ENCODE measurements at regions not wholly inside any gene's neighbourhood (a gene's known extent, or its start where the extent isn't known, plus 50 kb on each side); places are given as distances from the start of the nearest gene placed in this dataset.

DNA sequence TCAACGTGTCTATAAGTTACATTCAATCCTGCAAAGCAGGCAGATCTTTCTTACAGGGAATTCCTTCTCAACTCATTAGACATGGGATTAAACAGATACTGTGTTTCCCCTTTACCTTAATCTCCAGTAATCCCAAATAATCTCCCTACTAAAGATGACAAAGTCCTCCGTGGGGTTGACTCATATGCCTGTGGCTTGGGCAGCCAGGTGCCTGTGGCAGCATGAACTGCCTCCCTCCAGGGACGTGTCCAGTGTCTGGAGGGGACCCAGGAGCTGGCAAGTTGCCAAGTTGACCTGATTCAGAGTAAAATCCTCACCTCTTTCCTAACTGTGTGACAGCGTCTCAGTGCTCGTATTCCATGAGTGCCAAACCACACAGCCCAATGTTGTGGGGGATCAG lies 94.6 kb upstream of the PTCH1 start:
- DNase-seq: no peak

DNA sequence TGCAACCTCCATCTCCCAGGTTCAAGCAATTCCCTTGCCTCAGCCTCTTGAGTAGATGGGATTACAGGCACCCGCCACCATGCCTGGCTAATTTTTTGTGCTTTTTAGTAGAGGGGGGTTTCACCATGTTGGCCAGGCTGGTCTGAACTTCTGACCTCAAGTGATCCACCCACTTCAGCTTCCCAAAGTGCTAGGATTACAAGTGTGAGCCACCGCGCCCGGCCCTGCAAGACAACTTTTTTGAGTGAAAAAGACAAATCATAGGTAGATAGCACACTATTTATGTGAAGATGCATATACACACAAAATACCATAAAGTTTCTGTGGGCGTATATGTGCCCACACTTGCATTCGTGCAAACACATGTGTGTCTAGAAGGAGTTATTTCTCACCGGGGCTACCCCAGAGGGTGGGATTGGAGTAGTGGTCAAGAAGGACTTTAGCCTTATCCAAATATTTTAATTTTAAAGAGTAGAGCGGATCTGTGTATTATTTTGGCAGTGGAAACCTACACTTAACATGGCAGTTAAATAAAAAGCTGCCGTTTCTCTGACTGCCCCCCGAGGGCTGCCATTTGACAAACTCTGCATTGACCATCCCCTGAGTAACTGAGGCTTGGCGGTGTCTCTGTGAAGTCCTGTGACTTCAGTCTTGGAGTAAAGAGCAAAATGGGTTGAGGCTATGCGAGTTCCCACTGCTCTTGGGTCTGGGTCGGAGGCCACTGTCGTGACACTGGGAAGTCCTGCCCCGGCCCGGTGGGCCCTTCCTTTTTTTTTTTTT lies 93.4 kb upstream of the PTCH1 start:
- no peak for DNase-seq

DNA sequence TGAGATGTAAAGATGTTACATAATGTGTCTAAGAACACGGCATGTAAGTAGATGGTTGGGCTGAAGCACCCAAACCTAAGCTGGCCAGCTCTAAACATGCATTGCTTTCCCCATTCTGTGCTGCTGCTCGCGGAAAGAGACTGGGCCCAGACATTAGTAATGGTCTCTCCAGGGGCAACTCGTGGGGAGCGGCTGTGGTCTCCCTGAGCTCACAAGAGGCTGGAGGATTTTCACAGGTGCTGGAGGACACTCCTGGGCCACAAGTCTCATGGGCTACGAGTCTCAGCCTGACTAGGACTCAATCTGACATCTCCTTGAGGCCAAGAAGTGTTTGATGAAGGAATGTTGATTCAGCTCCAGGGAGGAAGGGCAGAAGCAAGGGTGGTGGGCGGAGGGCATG lies 92.7 kb upstream of the PTCH1 start:
- DNase-seq: no peak

DNA sequence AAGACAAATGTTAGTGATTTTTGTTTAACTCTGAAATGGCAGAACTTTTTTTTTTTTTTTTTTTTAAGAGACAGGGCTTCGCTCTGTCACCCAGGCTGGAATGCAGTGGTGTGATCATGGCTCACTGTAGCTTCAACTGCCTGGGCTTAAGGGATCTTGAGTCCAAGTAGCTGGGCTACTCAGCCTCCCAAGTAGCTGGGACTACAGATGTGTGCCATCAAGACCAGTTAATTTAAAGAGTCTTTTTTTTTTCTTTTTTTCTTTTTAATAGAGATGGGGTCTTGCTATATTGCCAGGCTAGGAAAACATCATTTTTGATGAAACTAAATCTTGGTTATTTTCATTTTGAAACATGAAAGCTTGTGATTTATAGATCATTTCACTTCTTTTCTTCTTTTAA lies 91.6 kb upstream of the PTCH1 start:
- no peak for DNase-seq

DNA sequence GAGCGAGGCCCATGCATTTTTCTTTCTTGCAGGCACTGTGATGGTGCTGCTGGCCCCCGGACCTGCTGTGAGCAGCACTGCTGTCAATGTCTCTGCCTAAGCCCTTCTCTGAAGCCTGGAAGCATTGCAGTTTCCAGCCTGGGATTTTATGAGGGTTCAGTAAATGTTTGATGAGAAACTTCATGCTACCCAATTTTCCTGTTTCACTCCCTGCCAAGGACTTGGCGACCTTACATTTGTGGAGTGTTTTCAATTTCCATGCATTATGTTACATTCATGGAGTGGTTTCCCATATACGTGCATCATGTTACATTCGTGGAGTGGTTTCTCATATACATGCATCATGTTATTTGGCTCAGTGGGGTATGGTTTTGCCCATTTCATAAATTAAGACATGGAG lies 90.7 kb upstream of the PTCH1 start:
- no peak for DNase-seq

DNA sequence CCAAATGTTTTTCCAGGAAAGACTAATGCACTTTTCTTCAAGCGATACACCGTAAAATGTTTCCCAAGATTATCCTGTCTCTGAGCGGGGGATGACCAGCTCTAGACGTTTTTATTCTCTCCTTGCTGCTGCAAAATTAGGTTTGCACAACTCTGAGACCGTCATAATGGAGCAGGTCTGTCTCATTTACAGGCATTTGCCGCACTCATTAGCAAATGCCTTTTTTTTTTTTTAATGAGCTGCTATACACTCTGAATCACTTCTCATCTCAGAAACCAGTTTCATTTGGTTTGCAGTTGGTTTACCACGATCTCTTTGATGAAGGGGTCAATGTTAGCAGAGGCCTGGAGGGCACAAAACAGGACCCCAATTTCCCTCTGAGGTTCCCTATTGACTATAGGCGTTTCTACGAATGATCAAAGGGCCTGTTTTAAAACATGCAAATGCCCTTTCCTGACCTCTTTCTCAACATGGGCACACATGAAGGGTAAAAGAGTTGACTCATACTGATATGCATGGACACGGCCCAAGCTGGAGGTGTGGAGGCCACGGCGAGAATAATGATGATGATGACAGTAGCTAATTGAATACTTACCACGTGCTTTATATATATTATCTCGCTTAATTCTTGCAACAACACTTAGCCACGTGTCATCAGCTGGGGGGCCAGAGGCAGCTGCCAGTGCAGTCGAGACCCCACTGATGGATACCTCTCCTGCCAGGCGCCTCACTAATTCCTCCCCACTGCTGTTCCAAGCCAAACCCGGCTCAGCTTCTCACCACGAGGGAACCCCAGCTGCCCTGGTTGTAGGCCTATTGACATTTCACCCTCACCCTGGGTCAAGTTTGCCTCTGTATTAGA lies 89.9 kb upstream of the PTCH1 start:
- DNase-seq: no peak

DNA sequence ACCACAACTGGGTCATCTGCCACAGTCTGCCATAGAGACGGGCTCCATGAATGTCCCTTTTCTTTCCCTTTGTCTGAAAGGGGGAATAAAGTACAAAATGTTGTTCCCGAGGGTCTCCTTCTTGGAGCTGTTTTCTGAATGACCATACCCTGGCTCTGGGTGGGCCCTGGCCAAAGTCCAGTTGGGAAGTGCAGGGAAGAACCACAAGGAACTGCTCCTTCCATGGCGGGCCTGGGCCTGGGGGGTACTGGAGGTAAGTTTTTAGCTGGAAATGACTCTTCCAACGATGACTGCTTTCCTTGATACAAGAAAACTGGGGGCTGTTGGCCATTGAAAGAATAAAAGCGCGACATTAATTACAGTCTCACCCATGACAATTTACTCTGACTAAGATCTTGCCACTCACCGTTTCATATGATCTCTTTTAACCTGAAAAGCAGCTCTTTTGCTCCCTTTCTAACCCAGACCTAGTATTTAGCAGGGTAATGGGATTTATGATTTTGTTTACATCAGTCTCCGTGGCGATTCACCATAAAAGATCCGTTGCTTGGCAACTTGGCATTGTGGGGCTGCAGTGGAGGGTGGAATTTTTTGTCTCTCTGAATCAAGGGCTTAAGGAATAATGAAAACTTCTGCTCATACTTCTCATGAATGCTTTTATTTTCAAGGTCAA lies 89.2 kb upstream of the PTCH1 start:
- no peak for DNase-seq

DNA sequence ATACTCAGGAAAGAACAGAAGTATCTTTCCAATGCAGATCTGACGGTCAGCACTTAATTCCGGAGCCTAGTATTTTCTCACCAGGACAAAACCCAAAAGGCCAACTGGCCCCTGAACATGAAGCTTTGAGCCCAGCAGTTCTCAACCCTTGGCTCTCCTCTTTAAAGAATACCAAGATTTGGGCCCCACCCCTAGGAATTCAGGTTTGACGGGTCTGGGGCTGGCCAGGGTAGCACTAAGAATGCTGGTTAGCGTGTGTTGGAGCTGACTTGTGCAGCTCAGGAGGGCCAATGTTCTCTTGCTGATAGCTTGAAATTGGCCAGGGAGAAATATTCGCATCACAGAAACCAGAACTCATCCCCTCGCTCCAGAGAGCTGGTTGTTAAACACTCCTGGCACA lies 88.3 kb upstream of the PTCH1 start:
- DNase-seq: no peak

DNA sequence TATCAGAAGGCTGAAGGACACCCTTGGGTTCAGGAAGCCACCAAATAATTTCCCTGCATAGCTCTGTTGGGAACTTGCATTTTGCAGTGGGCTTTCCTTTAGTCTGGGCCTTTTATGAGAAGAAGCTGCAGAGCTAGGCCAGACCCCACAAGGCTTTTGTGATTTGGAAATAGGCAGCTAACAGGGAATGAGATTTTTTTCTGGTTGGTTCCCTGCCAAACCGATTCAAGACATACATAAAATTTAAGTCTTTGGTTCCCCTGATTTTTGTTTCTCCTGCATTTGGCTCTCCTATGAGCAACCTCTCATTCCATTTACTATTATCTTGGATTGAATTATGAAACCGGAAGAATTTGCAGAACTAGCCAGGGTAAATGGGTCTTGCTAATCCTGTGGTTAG lies 81.5 kb upstream of the PTCH1 start:
- no peak for DNase-seq

DNA sequence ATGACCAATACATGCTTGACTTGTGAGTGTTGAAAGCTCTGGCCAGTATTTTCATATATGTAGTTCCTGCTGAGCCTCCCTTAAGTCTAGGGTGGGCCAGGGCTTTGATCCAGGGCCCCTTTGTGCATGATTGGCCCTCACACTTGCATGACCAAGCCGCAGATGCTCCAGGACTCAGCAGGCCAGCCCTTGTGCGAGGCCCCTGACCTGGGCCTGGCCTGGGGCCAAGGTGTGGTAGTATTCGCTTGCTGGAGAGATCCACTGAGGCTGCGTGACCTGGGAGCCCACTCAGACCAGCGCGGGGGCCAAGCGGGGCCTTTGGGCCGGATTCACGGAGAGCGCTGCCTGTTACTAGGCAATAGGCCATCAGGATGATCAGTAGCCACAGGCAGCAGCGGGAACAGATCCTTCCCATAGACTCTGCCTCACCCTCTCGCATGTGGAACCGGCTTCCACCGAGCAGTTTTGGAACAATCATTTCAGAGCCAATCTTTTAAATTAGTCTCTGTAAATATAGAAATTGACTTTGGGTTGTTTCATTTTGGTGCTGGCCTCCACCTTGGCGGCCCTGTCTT lies 79.0 kb upstream of the PTCH1 start:
- no peak for DNase-seq

DNA sequence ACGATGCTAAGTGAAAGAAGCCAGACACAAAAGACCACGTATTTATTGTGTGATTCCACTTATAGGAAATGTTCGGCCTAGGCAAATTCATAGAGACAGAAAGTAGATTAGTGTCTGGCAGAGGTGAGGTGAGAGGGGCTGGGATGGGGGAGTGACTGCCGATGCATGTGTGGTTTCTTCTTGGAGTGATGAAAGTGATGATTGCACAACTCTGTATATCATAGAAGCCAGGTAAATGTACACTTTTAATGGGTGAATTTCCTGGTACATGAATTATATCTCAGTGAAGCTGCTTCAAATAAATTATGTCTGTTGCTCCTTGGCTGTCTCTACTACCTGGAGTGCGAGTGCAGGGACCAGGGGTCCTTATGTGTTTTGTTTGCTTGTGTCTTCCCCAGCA lies 76.2 kb upstream of the PTCH1 start:
- no peak for DNase-seq

DNA sequence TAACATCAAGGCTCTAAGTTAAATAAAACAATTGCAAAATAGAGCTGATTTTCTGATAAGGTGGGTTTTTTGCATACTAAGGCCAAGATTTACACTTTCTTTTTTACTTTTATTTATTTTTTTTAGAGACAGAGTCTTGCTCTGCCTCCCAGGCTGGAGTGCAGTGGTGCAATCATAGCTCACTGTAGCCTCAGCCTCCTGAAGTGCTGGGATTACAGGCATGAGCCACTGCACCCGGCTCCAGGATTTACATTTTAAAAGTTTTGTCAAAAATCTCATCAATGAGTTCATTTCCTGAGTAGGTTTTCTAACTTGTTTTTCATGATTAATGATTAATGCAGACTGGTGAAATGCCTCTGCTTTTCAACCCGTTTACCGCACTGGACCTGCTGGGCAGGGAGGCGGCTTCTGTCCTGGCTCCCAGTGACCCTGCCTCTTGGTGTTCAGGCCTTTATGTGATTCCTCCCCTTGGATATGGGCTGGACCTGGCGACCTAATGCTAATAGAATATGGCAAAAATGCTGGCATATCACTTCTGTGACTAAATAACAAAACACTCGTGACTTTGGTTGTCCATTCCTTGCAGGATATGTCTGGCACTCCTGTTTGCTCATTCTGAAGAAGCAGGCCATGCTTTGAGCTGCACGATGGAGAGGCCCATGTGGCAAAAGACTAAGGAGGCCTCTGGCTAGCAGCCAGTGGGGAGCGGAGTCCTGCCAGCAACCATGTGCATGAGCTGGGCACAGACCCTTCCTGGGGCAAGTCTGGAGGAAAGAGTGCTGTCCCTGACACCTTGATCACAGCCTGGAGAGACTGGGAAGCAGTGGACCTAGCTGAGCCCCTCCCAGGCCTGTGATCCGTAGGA lies 72.2 kb upstream of the PTCH1 start:
- DNase-seq: no peak

DNA sequence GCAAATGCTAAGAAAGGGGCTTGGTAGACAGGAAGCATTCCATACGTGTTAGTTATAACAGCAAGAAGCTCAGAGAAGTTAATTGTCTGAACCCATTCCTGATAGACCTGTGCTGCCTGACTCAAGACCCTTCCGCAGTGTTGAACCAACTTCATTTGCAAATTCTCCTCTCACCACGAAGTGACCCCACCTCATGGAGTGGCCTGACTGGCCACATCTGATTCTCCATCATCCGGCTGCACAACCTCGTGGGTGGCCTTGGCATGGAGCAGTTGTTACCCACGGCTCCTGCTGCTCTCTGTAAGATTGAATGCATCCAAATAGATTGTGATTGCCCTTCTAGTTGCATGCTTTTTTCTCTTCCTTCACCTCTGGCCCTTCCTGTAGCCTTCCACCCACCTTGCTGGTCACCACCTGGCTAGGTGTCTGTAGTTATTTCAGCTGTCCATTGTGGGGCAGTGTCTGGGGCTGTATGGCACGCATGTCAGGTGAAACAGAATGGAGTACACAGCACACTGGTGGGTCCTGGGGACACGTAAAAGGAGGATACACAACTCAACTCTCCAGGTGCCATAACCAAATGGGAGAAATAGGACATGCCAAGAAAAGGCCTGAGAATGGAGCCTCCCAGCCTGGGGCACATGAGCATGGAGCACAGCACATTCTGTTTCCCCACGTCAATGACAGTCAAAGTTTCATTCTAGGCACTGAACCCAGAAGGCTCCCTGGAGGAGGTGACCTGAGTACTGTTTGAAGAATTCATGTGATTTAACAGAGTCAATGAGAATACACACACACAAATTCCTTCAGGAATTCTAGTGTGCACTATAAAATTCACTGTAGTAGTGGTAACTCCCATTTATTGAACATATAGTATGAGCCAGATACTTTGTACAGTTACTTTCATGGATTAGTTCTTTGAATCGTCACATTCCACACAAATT lies 70.5 kb upstream of the PTCH1 start:
- DNase-seq: no peak

DNA sequence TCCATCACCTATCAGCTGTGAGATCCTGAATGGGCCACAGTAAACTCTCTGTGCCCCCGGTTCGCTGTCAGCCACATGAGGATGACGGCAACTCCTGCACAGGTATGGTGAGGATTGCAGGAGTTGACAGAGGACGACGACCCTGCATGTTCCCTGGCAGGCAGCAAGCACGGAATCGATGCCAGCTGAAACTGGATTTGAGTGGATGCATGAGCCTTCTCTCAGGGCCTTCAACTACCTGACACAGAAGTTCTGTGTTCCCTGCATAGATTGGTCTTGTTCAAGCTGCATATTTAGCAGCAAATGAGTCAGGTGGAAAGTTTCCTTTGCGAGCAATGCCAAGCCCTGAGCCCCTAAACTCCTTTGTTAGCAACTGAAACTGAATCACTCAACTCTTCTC lies 69.6 kb upstream of the PTCH1 start:
- no peak for DNase-seq

DNA sequence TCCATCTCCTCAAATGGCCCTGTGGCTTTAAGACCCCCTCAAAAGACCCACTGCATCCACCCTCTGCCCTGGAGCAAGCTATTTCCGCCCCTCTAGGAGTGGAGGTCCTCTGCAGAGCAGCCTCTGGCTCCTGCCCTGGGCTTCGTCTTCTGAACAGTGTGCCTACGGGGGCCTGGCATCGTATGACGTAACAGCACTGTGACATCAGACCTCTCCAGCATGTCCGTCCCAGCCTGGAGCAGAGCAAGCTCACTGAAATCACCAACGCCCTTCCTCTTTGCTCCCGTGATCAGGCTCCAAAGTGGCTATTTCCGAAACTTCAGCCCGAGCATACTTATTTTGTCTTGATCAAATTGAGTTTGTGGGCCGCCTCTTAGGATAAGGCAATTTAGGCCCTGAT lies 69.1 kb upstream of the PTCH1 start:
- no peak for DNase-seq

DNA sequence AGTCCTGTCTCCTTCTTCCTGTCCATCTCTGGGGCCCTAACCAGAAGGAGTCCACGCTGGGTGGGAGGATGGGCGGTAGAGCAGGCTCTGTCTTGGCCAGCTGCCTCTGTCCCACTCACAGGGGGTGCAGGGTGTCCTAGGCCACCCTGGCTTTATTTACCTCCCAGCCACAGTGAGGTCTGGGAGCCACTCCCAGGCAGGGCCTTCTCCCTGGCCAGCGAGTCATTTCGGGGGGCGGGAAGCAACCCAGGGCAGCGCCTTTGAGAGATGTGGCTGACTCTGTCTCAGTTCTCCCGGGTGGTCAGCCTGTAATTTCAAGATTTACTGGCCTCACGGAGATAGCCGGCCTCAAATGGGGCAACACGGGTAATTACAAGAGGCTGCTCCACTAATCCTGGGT lies 67.4 kb upstream of the PTCH1 start:
- no peak for DNase-seq

DNA sequence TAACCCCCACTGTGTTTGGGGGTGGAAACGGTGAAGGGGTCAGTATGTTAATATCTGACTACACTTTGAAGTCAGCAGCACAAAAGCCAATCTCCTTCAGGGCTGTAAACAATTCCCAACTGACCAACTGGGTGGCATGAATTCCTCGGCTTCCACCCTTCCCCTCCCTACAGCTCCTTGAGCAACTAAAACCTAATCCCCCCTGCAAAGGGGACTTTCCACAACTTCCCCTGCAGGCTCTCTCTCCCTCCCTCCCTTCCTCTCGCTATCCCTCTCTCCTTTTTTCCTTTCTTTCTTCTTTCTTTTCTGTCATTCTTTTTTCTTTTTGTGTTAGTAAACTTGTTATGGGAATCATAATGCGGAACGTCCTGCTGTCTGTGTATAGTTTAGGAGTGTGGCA lies 65.1 kb upstream of the PTCH1 start:
- no peak for DNase-seq

DNA sequence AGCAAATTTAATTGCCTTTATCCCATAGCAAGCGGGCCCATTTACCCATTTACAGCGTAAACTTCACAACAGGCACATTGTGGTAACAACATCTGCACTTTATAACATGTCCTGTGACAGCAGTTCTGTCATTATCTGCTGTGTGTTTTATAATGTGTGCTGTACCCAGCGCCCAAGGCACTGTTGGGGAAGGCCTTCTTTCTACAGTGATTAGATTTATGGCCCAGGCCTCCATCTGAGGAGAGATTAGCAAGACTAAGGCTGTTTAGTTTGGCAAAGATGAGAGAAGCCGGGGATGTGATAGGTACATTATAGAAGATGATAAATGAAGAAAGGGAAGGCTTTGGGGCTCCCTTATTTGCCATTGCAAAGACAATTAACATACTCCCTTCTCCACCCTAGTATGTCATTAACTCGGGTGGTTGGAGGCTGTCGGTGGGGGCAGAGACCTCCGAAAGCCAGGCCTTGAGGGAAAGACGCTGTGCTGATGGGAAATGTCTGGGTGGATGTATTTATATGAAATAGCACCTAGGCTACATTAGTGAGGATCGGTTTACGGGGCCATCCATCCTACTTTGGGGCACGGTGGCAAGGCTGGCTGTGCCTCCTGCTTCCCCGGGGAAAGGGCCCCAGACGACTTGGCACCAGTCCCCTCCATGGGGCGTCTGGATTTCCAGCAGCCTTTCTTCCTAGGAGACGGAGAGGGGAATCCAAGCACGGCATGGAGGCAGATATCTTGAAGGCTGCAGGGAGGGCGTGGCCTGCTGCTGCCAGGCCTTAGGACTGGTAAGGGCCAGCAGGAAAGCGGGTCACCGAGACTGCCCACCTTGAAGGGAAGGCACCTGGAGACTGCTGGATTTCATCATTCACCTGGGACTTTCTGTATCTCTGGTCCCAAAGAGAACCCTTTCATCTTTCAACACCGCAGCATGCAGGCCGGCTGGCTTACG lies 64.3 kb upstream of the PTCH1 start:
- no peak for DNase-seq

DNA sequence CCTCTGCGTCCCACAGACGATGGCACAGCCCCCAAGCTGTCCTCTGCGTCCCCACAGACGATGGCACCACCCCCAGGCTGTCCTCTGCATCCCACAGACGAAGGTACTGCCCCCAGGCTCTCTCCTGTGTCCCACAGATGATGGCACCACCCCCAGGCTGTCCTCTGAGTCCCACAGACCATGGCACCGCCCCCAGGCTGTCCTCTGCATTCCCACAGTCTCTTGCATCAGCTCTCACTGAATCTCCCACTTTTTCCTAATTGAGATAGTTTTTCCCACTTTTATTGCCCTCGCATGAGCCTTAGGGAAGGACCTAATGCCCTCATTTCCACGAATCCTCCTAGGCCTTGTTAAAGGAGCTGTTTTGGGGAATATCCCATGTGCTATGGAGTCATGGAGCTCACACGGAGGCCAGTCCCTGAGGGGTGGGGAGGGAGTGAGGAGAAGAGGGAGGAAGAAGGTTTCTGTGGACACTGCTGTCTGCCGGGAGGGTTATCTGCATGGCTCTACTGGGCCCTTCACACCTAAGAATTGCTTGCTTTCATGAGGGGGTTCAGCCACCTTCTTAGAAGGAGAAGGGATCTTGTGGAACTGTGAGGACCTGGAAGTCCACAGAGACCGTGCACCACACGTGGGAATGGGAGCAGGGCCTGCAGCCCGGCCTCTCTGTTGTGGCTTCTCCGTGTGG lies 58.2 kb upstream of the PTCH1 start:
- DNase-seq: no peak
